Neural cell (in vitro differentiated cells): ENCODE measurements at regions not wholly inside any gene's neighbourhood (a gene's known extent, or its start where the extent isn't known, plus 50 kb on each side); places are given as distances from the start of the nearest gene placed in this dataset.

Experiments used
- H2AFZ ChIP-seq: fragments of 200-600, 300-800 bp; sonication (generic), shearing (Covaris generic); 2 replicates; pipeline ENCODE4 v1.6.0; 2014; ENCODE audit warnings: low read depth, mild to moderate bottlenecking, antibody characterized with exemption, low read length, moderate library complexity
- H3F3A ChIP-seq: fragments of 200-600 bp; shearing (Covaris generic); 2 replicates; pipeline ENCODE4 v1.6.1; 2016; ENCODE audit warnings: mild to moderate bottlenecking, moderate library complexity, mixed read lengths, antibody characterized with exemption, low read length; ENCODE audit not compliant: insufficient read depth, poor library complexity, severe bottlenecking
- H3K27ac ChIP-seq: fragments of 200-600, 300-800 bp; sonication (generic), shearing (Covaris generic); 2 replicates; pipeline ENCODE4 v1.5.1; 2014; ENCODE audit warnings: mild to moderate bottlenecking, low read length, moderate library complexity
- H3K27me3 ChIP-seq: fragments of 300-800, 200-600 bp; sonication (generic), shearing (Covaris generic); 2 replicates; pipeline ENCODE4 v1.6.0; 2014; ENCODE audit warnings: mild to moderate bottlenecking, low read depth, low read length, moderate library complexity; ENCODE audit not compliant: insufficient read depth
- H3K36me3 ChIP-seq: fragments of 300-800, 200-600 bp; sonication (generic), shearing (Covaris generic); 2 replicates; pipeline ENCODE4 v1.5.1; 2014; ENCODE audit warnings: mild to moderate bottlenecking, antibody characterized with exemption, low read length, moderate library complexity; ENCODE audit not compliant: insufficient read depth
- H3K4me2 ChIP-seq: fragments of 300-800, 200-600 bp; sonication (generic), shearing (Covaris generic); 2 replicates; pipeline ENCODE4 v1.6.0; 2014; ENCODE audit warnings: mild to moderate bottlenecking, low read length
- H3K4me3 ChIP-seq: fragments of 300-800, 200-600 bp; sonication (generic), shearing (Covaris generic); 2 replicates; pipeline ENCODE4 v1.5.1; 2014; ENCODE audit warnings: mild to moderate bottlenecking, low read length, moderate library complexity
- H3K79me2 ChIP-seq: fragments of 200-600 bp; shearing (Covaris generic); replicated peaks from 2 replicates; pipeline ENCODE4 v1.6.0; 2014; ENCODE audit warnings: mild to moderate bottlenecking, low read length, moderate library complexity; ENCODE audit not compliant: insufficient read depth
- H3K9ac ChIP-seq: fragments of 300-800, 200-600 bp; sonication (generic), shearing (Covaris generic); 2 replicates; pipeline ENCODE4 v1.6.1; 2016; ENCODE audit warnings: mild to moderate bottlenecking, low read length, mixed read lengths
- H3K9me2 ChIP-seq: fragments of 200-600 bp; shearing (Covaris generic); 2 replicates; pipeline ENCODE4 v1.6.1; 2016; ENCODE audit warnings: mild to moderate bottlenecking, low read length, mixed read lengths; ENCODE audit not compliant: insufficient read depth
- H3K9me3 ChIP-seq: fragments of 200-600, 300-800 bp; sonication (generic), shearing (Covaris generic); 2 replicates; pipeline ENCODE4 v1.6.1; 2016; ENCODE audit warnings: mild to moderate bottlenecking, mixed run types, low read length, moderate library complexity, mixed read lengths
- H4K20me1 ChIP-seq: fragments of 200-600 bp; shearing (Covaris generic); 2 replicates; pipeline ENCODE4 v1.6.1; 2016; ENCODE audit warnings: mild to moderate bottlenecking, mixed run types; ENCODE audit not compliant: insufficient read depth
- EP300 ChIP-seq: fragments of 450-650 bp; conservative IDR thresholded peaks from 2 replicates; pipeline ENCODE4 v1.6.1; 2014; ENCODE audit warnings: antibody characterized with exemption, mild to moderate bottlenecking, moderate library complexity; ENCODE audit not compliant: poor library complexity, severe bottlenecking
- EZH2 ChIP-seq: fragments of 200-600, 300-800 bp; shearing (Covaris generic), sonication (generic); IDR thresholded peaks from 2 replicates; pipeline ENCODE4 v1.6.1; 2014; ENCODE audit warnings: antibody characterized with exemption, low read length, borderline replicate concordance, mild to moderate bottlenecking; ENCODE audit not compliant: insufficient read depth, poor library complexity, severe bottlenecking
- MXI1 ChIP-seq: fragments of 450-650 bp; conservative IDR thresholded peaks from 2 replicates; pipeline ENCODE4 v1.6.1; 2014; ENCODE audit warnings: antibody characterized with exemption, mild to moderate bottlenecking; ENCODE audit not compliant: poor library complexity, severe bottlenecking
- POLR2AphosphoS5 ChIP-seq: IDR thresholded peaks from 2 replicates; pipeline ENCODE4 v1.6.1; 2012
- RAD21 ChIP-seq: fragments of 450-650 bp; conservative IDR thresholded peaks from 2 replicates; pipeline ENCODE4 v1.6.1; 2014; ENCODE audit warnings: antibody characterized with exemption, mild to moderate bottlenecking, moderate library complexity
- SMC3 ChIP-seq: fragments of 450-650 bp; conservative IDR thresholded peaks from 2 replicates; pipeline ENCODE4 v1.6.1; 2014; ENCODE audit warnings: antibody characterized with exemption, mild to moderate bottlenecking, moderate library complexity; ENCODE audit not compliant: poor library complexity
- TAF1 ChIP-seq: IDR thresholded peaks from 2 replicates; pipeline ENCODE4 v1.6.1; 2012; ENCODE audit warnings: low read depth
- TF ChIP-seq, protein P1 (sequence below): fragments of 450-650 bp; IDR thresholded peaks from 2 replicates; pipeline ENCODE4 v1.5.1; 2014; ENCODE audit warnings: antibody characterized with exemption, mild to moderate bottlenecking, moderate library complexity; ENCODE audit not compliant: poor library complexity, severe bottlenecking
- TF ChIP-seq, protein P2 (sequence below): IDR thresholded peaks from 2 replicates; pipeline ENCODE4 v1.6.1; 2012; ENCODE audit warnings: borderline replicate concordance

DNA sequence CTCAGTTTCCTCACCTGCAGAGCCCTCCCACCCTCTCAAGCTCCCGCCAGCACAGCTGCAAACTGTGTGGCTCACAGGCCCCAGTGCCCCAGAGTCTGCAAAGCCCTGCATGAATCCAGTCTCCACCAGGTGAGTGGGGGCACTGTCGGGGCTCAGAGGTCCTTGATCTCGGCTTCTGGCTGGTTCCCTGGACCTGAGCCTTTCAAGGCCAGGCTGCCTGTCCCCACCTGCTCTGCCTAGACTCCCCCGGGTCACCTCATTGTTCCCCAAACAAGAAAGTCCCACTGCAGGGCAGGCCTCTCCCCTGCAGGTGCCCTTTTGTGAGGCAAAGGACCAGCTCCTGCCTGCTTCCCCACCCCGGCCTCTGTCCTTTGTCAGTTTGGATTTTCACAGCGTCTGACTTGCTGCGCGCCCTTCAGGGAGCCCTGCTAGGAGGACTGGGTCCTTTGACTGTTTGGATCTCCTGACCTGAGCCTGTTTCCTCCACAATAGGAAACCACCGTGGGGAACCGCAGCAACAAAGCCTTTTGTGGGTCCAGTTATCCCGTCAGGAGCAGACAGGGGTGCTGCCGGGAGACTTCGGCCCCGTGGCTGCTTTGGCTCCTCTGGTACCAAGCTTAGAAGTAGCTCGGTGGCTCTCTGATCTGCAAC, 200.5 kb upstream of the HDAC4 start:
- Histone ChIP-seq H2AFZ (no peak overlapping the region), H3K4me2 (no peak overlapping the region), H3K9ac (no peak overlapping the region), H3F3A (no peaks in the 10 kb centered on the region), H3K36me3 (no peaks in the 10 kb centered on the region), H3K27me3 (no peaks in the 10 kb centered on the region), H4K20me1 (no peaks in the 10 kb centered on the region), H3K27ac (no peak overlapping the region), H3K4me3 (no peak overlapping the region), H3K79me2 (no peaks in the 10 kb centered on the region), H3K9me3 (no peaks in the 10 kb centered on the region), H3K9me2 (no peaks in the 10 kb centered on the region)
- TF ChIP-seq, protein P1, sequence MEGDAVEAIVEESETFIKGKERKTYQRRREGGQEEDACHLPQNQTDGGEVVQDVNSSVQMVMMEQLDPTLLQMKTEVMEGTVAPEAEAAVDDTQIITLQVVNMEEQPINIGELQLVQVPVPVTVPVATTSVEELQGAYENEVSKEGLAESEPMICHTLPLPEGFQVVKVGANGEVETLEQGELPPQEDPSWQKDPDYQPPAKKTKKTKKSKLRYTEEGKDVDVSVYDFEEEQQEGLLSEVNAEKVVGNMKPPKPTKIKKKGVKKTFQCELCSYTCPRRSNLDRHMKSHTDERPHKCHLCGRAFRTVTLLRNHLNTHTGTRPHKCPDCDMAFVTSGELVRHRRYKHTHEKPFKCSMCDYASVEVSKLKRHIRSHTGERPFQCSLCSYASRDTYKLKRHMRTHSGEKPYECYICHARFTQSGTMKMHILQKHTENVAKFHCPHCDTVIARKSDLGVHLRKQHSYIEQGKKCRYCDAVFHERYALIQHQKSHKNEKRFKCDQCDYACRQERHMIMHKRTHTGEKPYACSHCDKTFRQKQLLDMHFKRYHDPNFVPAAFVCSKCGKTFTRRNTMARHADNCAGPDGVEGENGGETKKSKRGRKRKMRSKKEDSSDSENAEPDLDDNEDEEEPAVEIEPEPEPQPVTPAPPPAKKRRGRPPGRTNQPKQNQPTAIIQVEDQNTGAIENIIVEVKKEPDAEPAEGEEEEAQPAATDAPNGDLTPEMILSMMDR: no peak
- TF ChIP-seq RAD21 (no peak), SMC3 (no peak), POLR2AphosphoS5 (no peak), EZH2 (no peak), EP300 (no peak), TAF1 (no peak), MXI1 (no peak)
- TF ChIP-seq, protein P2, sequence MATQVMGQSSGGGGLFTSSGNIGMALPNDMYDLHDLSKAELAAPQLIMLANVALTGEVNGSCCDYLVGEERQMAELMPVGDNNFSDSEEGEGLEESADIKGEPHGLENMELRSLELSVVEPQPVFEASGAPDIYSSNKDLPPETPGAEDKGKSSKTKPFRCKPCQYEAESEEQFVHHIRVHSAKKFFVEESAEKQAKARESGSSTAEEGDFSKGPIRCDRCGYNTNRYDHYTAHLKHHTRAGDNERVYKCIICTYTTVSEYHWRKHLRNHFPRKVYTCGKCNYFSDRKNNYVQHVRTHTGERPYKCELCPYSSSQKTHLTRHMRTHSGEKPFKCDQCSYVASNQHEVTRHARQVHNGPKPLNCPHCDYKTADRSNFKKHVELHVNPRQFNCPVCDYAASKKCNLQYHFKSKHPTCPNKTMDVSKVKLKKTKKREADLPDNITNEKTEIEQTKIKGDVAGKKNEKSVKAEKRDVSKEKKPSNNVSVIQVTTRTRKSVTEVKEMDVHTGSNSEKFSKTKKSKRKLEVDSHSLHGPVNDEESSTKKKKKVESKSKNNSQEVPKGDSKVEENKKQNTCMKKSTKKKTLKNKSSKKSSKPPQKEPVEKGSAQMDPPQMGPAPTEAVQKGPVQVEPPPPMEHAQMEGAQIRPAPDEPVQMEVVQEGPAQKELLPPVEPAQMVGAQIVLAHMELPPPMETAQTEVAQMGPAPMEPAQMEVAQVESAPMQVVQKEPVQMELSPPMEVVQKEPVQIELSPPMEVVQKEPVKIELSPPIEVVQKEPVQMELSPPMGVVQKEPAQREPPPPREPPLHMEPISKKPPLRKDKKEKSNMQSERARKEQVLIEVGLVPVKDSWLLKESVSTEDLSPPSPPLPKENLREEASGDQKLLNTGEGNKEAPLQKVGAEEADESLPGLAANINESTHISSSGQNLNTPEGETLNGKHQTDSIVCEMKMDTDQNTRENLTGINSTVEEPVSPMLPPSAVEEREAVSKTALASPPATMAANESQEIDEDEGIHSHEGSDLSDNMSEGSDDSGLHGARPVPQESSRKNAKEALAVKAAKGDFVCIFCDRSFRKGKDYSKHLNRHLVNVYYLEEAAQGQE: no peak

DNA sequence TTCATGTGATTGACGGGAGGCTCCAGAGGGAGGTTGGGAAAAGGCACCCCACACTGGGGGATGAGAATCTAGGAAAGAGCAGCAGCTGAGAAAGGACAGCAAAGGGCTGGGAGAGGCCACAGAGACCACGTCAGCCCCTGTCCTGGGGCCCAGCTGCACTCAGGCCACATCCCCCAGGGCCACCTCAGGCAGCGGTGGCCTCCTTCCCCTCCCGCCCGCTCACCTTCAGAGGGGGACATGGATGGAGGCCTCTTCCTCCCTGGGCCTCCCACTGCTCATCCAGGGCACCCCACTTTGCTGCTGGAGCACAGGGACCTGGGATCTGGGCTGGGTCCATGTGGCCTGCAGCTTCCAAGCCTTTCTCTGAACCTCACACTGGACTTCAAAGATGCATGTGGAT, 199.8 kb upstream of the HDAC4 start:
- Histone ChIP-seq H3K27ac (no peak overlapping the region), H3K27me3 (no peaks in the 10 kb centered on the region), H4K20me1 (no peaks in the 10 kb centered on the region), H3K9me3 (no peaks in the 10 kb centered on the region), H3F3A (no peaks in the 10 kb centered on the region), H2AFZ (no peak overlapping the region), H3K4me3 (no peak overlapping the region), H3K9ac (no peak overlapping the region), H3K9me2 (no peaks in the 10 kb centered on the region), H3K4me2 (no peak overlapping the region), H3K79me2 (no peaks in the 10 kb centered on the region), H3K36me3 (no peaks in the 10 kb centered on the region)
- no peak for TF ChIP-seq MXI1
- no peak for TF ChIP-seq POLR2AphosphoS5
- TF ChIP-seq EZH2: no peak
- TF ChIP-seq EP300: no peak
- TF ChIP-seq, protein P1: no peak
- TF ChIP-seq TAF1: no peak
- TF ChIP-seq, protein P2: no peak
- no peak for TF ChIP-seq RAD21
- no peak for TF ChIP-seq SMC3
